AG08395 (cell line): ENCODE measurements at regions not wholly inside any gene's neighbourhood (a gene's known extent, or its start where the extent isn't known, plus 50 kb on each side); places are given as distances from the start of the nearest gene placed in this dataset.
A peak's percentile ranks its signal among the peaks of the same experiment; 100 is the strongest.
"Not testable (repeated sequence)": the region's sequence is repeated elsewhere in the genome, so short reads cannot be mapped to it uniquely, and the experiment has no call there.

Experiments
- DNase-seq: peaks from one replicate; pipeline ENCODE4 v3.0.0; 2012; ENCODE audit warnings: mixed read lengths, low spot score

GRCh38 chr6:78807655-78808355 is 59.5 kb upstream of the IRAK1BP1 start:
- not testable (repeated sequence) for DNase-seq

DNA sequence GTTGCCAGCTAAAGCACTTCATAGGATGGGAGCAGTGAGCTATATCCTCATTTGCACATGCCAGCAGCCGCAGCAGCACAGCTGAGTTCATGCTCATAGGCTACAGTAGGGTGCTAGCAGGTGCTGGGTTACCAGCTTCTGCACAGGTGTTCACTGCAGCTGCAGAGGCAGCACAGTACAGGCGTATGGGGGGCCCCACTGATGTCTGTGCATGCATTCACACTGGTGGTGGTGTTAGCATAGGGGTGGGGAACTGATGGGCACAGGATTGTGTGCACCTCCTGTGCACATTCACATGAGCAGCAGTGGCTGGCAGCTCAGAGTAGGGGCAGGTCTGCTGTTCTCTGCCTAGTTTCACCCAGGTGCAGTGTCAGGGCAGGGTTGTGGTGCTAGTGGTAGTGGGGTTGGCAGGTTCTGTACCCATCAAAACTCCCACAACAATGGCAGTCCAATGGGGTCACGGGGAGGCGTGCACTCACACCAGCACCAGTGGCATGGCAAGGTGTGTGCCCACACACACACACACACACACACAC is 58.9 kb upstream of the IRAK1BP1 start:
- DNase-seq = no peak

DNA sequence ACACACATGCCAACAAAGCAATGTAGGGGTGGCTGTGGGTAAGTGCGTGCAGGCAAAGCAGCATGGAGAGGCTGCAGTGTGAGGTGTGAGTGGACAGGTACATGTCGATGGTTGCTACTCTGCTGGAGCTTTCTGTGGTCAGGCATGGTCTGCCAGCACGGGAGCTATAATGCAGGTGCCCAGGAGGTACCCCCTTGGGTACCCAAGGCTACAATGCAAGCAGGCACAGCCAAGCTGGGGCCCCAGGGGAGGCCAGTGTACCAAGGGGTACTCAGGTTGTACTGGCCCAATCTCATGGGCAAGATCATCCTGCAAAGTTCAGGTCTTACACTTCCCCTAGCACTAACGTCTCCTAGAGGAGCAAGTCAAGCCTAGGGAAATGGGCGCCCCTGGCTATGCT is 58.4 kb upstream of the IRAK1BP1 start:
- no peak for DNase-seq

DNA sequence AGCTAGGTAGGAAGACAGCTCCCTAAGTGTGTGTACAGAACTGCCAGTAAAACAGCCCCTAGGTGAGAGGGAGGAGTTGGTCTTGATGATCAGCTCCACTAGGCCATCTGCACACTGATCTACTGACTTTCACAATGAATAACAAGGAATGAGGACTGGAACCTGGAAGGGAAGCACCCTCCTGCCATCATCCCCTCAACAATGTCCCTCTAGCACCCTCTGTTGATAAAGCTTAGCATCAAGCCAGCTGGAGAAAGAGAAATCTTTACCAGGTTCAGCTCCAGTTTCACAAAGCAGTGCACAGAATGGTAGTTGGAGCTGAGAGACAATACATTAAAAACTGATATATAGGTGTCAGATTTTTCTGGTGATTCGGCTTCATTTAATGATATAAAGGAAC is 57.2 kb upstream of the IRAK1BP1 start:
- peak; percentile 67 for DNase-seq

- peak; percentile 5 for DNase-seq
These were observed 56.7 kb upstream of the IRAK1BP1 start for GRCh38 chr6:78810698-78811097.
